HG03159 (cell line): ENCODE measurements at regions not wholly inside any gene's neighbourhood (a gene's known extent, or its start where the extent isn't known, plus 50 kb on each side); places are given as distances from the start of the nearest gene placed in this dataset.

Experiments used
- ATAC-seq: cut with Tn5 transposase; IDR thresholded peaks from one replicate; pipeline ENCODE4 v1.9.1; 2021; ENCODE audit warnings: mild to moderate bottlenecking, moderate library complexity; ENCODE audit not compliant: unreplicated experiment

DNA sequence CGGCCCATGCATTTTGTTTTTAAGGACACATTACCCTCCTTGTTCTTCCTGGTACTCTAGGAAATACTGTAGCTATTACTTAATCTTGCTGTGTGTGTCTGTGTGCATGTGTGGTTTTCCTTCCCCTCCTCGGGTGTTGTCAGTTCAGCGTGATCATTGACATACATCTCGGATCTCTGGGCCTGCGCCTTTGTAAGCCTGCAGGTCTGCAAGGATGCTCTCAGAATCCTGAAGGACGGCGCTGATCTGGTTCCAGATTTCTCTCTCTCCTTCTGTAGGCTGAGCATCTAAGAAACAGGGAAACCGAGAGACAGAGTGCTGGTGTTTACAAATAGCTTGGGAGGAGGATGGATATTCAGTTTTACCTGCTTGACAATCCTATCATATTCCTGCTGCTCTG is 100.2 kb downstream of the CYRIA start:
- no peak for ATAC-seq

DNA sequence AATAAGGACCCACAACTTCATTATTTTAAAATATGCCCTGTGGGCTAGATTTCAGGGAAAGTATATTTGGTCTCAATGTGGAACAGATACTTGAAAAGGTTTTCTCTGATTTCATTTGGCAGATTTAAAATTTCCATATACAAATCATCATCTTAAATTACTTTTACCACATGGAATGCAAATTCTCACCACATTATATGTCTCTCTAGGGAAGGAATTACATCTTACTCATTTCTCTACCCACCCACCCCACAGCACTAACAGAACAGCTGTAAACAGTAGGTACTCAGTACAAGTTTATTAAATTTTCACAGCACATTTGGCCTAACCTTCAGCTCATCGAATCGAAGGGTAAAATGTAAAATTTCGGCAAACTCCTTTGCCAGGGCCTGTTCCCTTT is 104.0 kb downstream of the CYRIA start:
- ATAC-seq, result no peak

DNA sequence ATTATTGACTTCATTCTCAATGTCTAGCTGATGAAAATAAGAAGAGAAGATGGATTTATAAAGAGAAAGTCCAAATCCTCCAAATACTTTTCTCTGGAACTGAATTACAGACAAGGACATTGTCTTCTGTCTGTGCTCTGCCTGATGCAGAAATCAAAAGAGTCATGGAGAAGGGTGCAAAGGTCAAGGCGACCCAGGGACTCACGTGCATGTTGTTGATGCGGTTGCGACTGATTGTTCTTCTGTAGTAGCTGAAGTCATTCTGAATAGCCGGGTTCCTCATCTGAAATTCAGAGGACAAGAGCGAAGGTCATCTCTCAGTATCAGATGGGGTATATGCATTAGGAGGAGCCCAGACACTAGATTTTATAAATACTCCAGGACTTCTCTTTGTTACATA is 104.4 kb downstream of the CYRIA start:
- ATAC-seq, result no peak

DNA sequence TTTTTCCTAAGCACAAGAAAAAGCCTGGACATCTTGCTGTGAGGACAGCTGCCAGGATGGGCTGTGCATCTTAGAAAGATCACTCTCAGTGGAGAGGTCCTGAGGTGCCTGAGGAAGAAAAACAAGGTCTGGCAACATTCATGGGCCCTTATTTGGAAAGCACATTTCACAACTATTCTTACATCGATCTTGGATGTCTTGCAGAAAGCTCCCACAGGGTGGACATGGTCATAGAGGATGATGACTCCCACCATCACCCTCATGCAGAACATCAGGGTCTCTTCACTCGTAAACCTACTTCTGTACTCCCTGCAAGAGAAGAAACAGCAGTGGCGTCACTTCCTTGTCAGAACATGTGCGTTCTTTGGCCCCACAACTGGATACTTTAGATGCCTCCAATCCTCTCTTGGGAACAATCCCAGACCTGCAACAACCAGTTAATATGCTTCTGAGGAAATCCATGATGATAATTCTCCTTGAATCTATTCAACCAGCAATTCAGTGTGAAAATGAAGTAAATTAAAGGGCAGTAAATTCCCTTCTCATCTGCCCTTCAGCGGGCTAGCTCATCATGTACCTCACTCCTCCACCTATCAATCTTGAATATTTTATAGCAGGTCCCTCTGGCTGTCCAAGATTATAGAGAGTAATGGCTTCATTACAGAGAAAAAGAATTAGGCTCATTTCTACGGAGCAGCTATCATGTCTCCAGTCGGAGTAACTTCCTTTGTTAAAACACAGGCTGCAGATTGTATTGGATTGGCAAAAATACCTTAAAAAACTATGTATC is 106.2 kb downstream of the CYRIA start:
- no peak for ATAC-seq

DNA sequence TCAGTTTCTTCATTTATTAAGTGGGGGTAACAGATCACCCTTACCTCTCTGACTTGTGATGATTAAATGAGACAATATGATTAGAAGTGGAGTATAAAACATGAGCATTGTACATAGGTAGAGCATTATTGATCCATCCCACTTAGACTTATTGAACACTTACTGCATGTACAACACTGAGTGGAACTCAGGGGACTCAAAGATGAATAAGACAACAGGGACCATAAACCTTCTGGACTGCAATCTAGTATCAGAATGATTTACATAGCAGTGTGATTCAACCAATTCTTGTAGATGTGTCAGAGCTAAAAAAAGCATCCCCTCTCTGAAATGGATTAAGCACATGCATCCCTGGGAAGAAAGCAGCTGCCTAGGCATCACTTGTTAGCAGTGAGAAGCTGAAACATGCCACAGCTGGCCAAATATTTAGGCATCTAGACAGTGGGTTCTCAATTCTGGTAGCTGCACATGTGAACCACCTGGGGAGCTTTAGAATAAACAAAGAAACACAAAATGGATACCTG is 111.5 kb downstream of the CYRIA start:
- ATAC-seq, result no peak

DNA sequence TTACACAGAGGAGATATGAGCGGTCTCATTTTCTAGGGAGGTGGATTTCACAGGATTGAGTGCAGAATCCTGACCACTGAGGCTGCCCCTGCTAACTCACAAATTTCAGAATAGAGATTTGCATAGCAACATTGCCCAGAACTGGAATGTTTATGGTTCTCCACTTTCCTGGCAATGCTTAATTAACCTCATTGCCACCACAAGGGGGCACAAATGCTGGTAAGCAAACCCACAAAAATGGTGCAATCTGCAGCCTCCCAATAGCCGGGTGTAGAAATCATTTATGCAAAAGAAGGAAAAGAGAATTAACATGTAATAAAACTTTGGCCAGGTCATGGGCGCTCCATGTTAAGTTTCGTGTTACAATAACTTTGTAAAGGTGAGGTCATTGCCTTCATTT is 112.4 kb downstream of the CYRIA start:
- ATAC-seq, result peak; percentile 74

DNA sequence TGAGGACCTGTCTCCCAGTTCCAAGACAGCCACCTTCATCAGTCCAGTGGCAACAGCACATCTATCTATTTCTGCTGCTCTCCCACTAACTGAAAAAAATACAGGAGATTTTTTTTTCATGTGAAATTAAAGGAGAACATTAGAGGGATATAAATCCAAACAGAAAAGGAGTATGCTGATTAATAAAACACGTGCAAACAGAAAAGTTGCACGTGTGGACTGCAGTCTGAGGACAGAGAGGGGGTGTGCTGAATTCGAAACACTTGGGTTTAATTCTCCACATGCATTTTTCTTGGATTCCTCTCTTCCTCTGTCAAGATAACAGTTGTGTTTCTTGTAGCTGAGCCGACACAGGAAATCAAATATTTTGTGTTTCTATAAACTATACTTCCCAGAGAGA is 113.4 kb downstream of the CYRIA start:
- ATAC-seq, result no peak

DNA sequence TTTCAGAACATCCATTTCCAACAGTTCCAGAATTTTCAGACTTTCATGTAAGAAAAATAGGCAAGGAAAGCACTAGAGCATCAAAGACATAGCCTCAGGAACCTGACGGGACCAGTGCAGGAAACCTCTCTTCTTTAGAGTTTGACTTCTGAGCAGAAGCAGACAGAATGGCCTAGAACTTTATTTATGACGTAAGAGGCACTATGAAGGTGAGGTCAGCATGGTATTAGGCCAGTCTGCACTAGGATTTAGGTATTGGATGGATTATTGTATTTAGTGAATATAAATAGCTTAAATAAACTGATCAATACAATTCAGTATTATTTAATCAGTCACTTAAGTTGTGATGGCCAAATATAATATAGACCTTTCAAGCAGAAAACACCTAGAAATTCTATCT is 117.6 kb downstream of the CYRIA start:
- no peak for ATAC-seq

DNA sequence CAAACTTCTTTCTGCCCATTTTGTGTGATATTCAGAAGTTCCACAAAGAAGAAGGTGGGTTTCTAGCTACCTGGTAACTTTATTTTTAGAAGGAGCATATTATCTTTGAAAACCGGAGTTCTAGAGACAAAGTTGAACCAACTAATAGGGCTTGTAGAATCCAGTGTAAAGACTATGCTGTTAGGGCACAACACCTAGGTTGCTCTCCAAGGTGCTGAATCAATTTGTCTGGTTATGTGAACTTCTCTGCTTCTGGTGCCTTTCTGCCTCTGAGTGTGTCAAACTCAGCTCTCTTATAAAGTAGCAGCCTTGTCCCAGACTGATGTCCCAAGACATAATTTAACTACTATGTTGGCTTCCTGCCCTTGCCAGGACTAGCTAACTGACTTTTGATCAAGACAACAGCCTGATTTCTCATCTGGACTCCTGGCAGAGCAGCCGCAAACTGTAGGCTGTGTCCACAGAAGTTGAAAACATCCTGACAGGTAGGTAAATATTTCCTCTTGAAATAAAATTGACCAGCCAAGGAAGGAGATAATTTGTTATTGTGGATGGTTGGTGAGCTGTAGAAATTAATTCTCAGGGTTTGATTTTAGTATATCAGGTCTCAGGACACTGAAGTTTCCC is 119.4 kb downstream of the CYRIA start:
- ATAC-seq, result peak; percentile 61

DNA sequence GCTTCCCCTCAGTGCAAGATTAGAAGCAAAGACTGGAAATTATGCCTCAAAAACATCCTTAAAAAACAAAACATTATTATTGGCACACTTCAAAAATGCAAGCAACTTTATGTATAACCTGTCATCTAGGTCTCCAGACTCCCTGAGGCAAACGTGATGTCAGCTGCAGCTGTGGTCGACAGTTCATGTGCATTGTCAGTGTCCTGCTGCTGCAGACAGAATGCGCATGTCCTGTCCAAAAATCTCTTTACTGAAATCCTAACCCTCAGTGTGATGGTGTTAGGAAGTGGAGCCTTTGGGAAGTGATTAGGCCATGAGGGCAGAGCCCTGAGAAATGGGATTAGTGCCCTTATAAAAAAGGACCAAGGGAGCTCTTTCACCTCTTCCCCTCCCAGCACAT is 126.9 kb downstream of the CYRIA start:
- no peak for ATAC-seq

DNA sequence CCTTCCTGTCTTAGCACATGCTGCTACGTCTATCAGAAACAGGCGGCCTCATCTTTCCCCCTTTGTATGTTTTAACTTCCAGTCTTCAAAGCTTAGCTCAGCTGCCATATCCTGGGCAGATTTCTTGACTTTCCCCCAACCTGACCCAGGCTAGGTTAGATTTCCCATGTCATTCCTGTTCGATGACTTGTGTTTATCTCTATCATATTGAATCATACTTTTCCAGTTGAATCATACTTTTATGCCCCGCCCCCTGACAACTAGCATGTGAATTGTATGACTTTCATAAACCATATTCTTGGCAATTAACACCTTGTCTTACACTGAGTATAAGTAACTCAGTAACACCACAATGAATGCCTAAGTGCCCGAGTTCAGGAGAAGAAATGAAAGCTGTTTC is 128.3 kb downstream of the CYRIA start:
- ATAC-seq, result no peak

DNA sequence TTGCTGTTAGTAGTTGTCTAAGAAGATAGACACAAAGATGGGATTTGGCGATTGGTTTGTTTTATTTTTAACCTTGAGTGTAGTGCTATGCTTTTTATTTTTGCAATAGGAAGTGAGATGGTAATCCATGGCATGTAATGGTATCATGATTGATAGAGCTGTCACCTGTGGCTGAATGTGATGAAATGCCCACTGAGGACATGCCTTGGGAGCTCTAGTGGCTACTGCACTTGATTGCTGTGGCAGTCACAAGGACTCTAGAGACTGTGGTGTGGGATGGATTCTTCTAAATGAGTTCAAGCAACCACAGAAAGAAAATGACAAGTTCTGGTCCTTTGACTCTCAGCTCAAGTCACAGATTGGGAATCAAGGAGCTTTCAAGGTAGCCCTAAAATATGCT is 139.4 kb downstream of the CYRIA start:
- ATAC-seq, result no peak

DNA sequence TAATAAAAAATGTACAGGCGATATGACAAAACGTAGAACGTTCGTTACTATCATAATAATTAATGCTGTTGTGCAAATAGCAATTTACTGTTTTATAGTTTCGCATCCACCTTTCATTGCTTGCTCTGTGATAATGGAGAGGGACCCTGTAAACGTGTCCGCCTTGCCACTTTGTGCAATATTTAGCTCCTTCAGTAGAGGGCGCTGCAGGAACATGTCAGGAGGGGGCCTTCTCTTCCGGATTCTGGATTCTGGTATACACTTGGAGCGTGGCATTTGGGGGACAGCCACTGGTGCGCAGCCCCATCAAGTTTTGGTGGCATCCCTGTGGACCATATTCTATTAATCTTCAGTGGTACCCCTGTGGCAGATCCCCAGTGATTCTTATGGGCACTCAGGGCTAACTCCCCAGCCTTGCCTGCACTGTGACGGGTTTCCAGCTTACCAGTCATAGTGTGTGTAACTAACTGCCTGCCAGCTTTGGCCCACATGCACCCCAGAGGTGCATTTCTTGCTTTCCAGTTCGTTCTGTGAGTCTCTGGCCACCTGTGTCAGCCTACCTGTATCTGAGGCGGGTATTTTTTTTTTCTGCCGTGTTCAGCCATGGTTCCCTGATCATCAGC is 140.3 kb downstream of the CYRIA start:
- ATAC-seq, result no peak

DNA sequence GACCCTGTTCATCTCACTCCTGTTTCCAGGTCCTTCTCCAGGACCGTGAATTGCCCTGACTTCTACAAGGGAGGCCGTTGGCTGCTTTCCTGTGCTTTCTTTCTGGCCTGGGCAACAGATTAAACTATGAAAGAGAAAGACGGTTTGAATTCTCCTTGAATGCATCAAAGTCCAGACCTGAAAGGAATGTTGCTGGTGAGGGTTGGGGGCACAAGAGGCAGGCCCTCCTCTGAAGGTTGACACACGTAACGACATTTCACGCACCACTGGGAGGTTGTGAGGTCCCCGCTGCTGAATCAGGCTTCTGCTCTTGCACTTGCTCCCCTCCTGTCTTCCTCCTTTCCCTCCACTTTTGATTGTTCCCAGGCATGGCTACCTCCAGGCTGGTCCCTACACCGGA is 141.9 kb downstream of the CYRIA start:
- no peak for ATAC-seq

DNA sequence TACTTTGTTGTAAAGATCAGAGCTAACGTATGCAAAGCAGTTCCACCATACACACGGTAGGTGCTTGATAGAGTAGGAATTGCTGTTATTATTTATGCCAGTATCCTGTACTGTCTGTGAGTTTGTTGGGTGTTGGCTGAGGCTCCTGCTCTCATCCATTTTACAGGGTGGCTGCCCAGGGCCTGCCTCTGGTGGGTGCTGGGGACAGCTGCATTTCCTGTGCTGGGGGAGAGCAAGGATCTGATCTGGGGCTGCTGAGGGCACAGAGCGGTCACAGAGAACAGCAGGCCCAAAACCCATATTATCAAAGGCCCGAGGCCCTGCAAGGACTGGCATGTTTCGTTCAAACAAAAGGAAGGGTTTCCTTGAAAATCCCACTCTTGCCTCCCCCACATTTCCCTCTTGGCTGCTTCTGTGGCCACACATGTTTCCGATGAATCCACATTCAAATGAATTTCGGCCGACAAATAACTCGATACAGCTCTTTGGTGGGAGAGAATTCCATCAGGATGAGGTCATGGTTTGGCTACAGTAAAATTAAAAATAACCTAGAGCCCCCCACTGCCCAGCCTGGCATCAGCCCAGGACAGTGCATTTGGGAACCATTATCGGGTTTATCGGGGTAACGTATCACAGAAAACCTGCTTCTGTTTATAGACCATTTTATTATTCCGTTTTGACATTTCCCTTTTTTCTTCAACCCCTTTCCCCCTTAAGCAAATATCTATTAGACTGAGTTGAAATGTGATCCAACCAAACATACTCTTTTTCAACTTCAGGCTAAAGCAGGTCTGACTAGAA is 143.4 kb downstream of the CYRIA start:
- no peak for ATAC-seq

DNA sequence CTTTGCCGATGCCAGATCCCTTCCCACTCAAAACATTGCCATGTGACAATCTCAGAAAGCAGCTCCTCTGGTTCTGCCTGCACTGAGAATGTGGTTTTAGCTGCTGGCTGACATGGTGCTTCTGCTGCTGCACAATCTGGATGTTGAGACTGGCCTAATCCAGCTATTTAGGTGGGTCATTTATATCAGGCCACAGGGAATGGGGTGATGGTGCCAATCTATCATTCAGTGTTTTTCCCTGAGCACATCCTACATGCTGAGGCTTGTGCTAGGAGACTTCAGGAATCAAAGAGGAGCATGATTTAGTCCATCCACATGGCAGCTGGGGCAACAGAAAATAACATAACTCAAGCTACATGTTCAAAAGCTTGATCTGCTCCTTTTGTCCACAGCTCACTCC is 144.7 kb downstream of the CYRIA start:
- no peak for ATAC-seq

DNA sequence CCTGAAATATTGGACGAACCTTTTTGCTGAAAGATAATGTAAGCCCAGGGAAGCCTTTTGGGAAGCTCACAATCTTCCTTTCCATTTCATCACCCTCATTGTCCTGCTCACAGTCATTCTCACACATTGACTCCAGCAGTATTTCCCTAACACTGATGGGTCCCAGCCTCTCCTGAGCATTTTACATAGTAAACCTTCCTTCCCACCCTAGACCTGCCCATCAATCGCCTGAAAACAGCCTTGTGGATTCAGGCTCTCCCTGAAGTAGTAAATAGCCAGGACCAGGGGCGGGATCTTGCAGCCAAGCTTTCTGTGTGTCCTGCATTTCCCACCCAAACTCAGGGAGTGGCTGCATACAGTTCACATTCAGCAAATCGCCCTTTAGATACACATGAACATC is 149.9 kb downstream of the CYRIA start:
- ATAC-seq, result no peak

DNA sequence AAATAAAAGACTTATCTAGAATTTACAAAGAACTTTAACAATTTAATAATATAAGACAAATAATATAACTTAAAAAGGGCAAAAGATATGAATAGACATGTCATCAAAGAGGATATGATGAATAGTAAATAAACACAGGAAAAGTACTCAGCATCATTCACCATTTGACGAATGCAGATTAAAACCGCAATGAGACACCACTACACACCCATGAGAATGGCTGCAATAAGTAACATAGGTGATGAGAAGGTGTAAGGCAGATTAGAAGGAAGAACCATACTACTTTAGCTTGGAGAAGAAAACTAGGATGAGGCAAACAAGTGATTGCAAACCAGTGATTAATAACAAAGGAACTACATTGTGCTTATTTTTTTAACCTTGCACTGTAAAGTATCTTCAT is 152.0 kb downstream of the CYRIA start:
- no peak for ATAC-seq

DNA sequence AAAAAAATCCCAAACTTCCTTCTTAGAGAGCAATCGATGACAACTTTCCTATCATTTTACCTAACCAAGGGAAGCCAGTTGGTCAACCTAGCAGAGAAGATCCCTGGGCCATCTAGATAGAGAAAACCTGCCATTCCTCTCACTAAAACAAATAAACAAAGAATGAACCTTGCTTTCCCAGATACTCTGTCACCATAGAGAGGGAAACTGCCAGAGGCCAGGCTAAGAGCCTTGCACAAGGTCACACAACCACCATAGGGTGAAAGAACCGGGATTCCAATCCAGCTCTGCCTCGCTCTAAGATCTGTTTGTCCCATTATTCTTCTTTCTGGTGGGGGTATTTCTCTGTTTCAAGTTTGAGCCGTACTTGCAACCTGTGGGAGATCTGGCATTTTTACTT is 154.6 kb downstream of the CYRIA start:
- no peak for ATAC-seq

DNA sequence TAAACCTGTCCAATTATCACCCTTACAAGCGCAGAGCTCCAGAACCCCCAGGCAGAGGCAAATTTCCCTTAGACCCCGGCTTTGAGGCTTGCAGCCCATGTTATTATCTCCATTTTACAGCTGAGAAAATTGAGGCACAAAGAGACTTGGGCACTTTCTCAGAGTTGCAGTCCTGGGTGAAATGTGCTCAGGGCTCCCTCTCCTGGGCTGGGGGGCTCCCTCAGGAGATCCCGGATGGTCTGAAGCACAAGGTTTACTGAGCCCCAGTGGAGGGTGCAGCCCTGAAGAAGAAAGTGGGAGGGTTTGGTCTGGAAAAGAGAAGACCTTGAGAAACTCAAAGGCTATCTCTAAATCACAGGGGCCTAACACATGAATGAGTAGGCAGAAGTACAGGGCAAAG is 156.6 kb downstream of the CYRIA start:
- ATAC-seq, result no peak

DNA sequence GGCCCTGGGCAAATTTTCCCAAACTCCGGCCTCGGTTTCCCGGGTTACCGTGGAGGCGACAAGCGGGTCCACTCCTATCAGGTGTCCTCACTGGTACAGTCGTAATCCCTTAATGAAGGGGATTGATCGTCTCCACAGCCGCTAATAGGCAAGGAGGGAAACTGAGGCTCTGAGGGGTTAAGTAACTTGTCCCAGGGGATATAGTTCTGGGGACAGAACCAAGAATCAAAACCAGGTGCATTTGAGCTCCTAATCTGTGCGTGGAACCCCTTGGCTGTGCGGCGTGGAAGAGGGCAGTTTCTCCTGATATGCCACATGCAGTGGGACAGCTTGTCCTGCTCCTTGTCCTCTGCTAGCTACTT is 157.2 kb downstream of the CYRIA start:
- ATAC-seq, result no peak
